HCT116 (cell line): ENCODE measurements at regions not wholly inside any gene's neighbourhood (a gene's known extent, or its start where the extent isn't known, plus 50 kb on each side); places are given as distances from the start of the nearest gene placed in this dataset.

Experiments
- ATAC-seq: fragments of 200-7000 bp; cut with Tn5 transposase; 2 replicates; pipeline ENCODE4 v1.9.1; 2020; ENCODE audit warnings: mild to moderate bottlenecking, moderate library complexity
- BruUV-seq: library from RNA; stranded (reverse); fragments of 400-500 nt; replicated peaks from 2 replicates; lab custom pipeline; 2021; lab: Mats Ljungman, UMichigan
- CTCF ChIA-PET: fragments of 300-600 bp; sonication (Branson Sonifier 250); formaldehyde crosslinking; loops from one replicate; lab custom pipeline; 2021; ENCODE audit warnings: antibody characterized with exemption; lab: Charles Lee
- POLR2A ChIA-PET: fragments of 300-600, 350-600 bp; sonication (Branson Sonifier 250); formaldehyde crosslinking; loops from one replicate; lab custom pipeline; 2021; ENCODE audit warnings: antibody characterized with exemption; lab: Charles Lee
- RAD21 ChIA-PET, 2 experiments: fragments of 300-600 bp; sonication (Branson Sonifier 250); formaldehyde crosslinking; loops; one replicate each; lab custom pipeline; 2023; ENCODE audit warnings: low total read pairs in 2 of 2; ENCODE audit not compliant: uncharacterized antibody in 2 of 2, unreplicated experiment in 2 of 2, low non-redundant PET in 1 of 2; lab: Charles Lee
- DNase-seq: peaks from one replicate; pipeline ENCODE4 v3.0.0-alpha.2; 2010; ENCODE audit warnings: low read depth, low spot score
- H2AFZ ChIP-seq: fragments of 200-600 bp; shearing (Covaris generic), sonication (generic); 2 replicates; pipeline ENCODE4 v1.6.1; 2017; ENCODE audit warnings: low read depth, mixed run types, mixed read lengths, antibody characterized with exemption, low read length; ENCODE audit not compliant: poor library complexity, severe bottlenecking
- H3K27ac ChIP-seq: 2 replicates; pipeline ENCODE4 v1.5.1; 2012; ENCODE audit warnings: low read depth, low read length
- H3K27me3 ChIP-seq: fragments of 200-600 bp; sonication (generic); 2 replicates; pipeline ENCODE4 v1.6.1; 2016; ENCODE audit warnings: mixed run types, low read length, mixed read lengths; ENCODE audit not compliant: insufficient read depth
- H3K36me3 ChIP-seq, 2 experiments: fragments of 200-500 bp in 1 of 2; fragments of 200-600 bp in 1 of 2; sonication (Bioruptor generic) in 1 of 2; sonication (generic) in 1 of 2; 2 replicates each; pipeline versions ENCODE4 v1.5.1 to v1.6.1; 2014 to 2016; ENCODE audit warnings: low read length in 2 of 2, inconsistent platforms in 1 of 2, mixed read lengths in 1 of 2, mixed run types in 1 of 2; ENCODE audit not compliant: insufficient read depth in 2 of 2, control insufficient read depth in 1 of 2
- H3K4me1 ChIP-seq, 2 experiments: fragments of 200-600 bp in 1 of 2; sonication (generic) in 1 of 2; 2 replicates each; pipeline versions ENCODE4 v1.5.1 to v1.6.1; 2012 to 2017; ENCODE audit warnings: low read length in 2 of 2, inconsistent platforms in 1 of 2, mild to moderate bottlenecking in 1 of 2, mixed read lengths in 1 of 2, mixed run types in 1 of 2, moderate library complexity in 1 of 2; ENCODE audit not compliant: insufficient read depth in 2 of 2, control insufficient read depth in 1 of 2
- H3K4me2 ChIP-seq: fragments of 200-600 bp; sonication (generic); 2 replicates; pipeline ENCODE4 v1.6.1; 2017; ENCODE audit warnings: mixed run types, low read length, mixed read lengths
- H3K4me3 ChIP-seq, 2 experiments: fragments of 200-600 bp in 1 of 2; sonication (generic) in 1 of 2; replicated peaks in 1 of 2; 2 replicates each; pipeline ENCODE4 v1.5.1; 2011 to 2016; ENCODE audit warnings: low read length in 2 of 2, control low read depth in 1 of 2, low read depth in 1 of 2, mild to moderate bottlenecking in 1 of 2, mixed read lengths in 1 of 2, mixed run types in 1 of 2
- H3K79me2 ChIP-seq: fragments of 200-600 bp; sonication (generic); 2 replicates; pipeline ENCODE4 v1.6.1; 2017; ENCODE audit warnings: mild to moderate bottlenecking, mixed run types, low read length, moderate library complexity, mixed read lengths; ENCODE audit not compliant: insufficient read depth
- H3K9ac ChIP-seq: fragments of 200-600 bp; sonication (generic); 2 replicates; pipeline ENCODE4 v1.6.1; 2016; ENCODE audit warnings: low read length, mixed read lengths
- H3K9me2 ChIP-seq: fragments of 200-600 bp; sonication (generic), shearing (Covaris generic); 2 replicates; pipeline ENCODE4 v1.6.1; 2017; ENCODE audit warnings: mixed run types, mild to moderate bottlenecking, moderate library complexity; ENCODE audit not compliant: insufficient read depth
- H3K9me3 ChIP-seq, 2 experiments: fragments of 200-500 bp in 1 of 2; fragments of 200-600 bp in 1 of 2; sonication (Bioruptor generic) in 1 of 2; sonication (generic) in 1 of 2; 2 replicates each; pipeline ENCODE4 v1.6.1; 2014 to 2017; ENCODE audit warnings: low read length in 2 of 2, mixed read lengths in 2 of 2, inconsistent platforms in 1 of 2, low read depth in 1 of 2, mild to moderate bottlenecking in 1 of 2, mixed run types in 1 of 2, moderate library complexity in 1 of 2; ENCODE audit not compliant: control insufficient read depth in 1 of 2, insufficient read depth in 1 of 2
- H4K20me1 ChIP-seq: fragments of 200-600 bp; sonication (generic), shearing (Covaris generic); 2 replicates; pipeline ENCODE4 v1.6.1; 2017; ENCODE audit warnings: mixed run types, mild to moderate bottlenecking, moderate library complexity; ENCODE audit not compliant: insufficient read depth
- CBX3 ChIP-seq: IDR thresholded peaks from 2 replicates; pipeline ENCODE4 v1.6.1; 2012; ENCODE audit warnings: low read depth
- CTCF ChIP-seq, 3 experiments: fragments of 200-600 bp in 1 of 3; sonication (generic) in 1 of 3; IDR thresholded peaks in 2 of 3; conservative IDR thresholded peaks in 1 of 3; 2 replicates each; pipeline ENCODE4 v1.5.1; 2012 to 2017; ENCODE audit warnings: low read depth in 2 of 3, low read length in 2 of 3, antibody characterized with exemption in 1 of 3, borderline replicate concordance in 1 of 3, control low read depth in 1 of 3, mild to moderate bottlenecking in 1 of 3, mixed read lengths in 1 of 3, mixed run types in 1 of 3, moderate library complexity in 1 of 3; ENCODE audit not compliant: insufficient read depth in 1 of 3
- ELF1 ChIP-seq: IDR thresholded peaks from 2 replicates; pipeline ENCODE4 v1.6.1; 2012; ENCODE audit warnings: low read depth, borderline replicate concordance
- EZH2phosphoT487 ChIP-seq: fragments of 200-600 bp; IDR thresholded peaks from 2 replicates; pipeline ENCODE4 v1.6.1; 2018; ENCODE audit warnings: antibody characterized with exemption, borderline replicate concordance
- FOSL1 ChIP-seq: IDR thresholded peaks from 2 replicates; pipeline ENCODE4 v1.6.1; 2012; ENCODE audit warnings: low read depth
- JUND ChIP-seq: IDR thresholded peaks from 2 replicates; pipeline ENCODE4 v1.6.1; 2012
- POLR2A ChIP-seq: IDR thresholded peaks from 2 replicates; pipeline ENCODE4 v1.7.0; 2011; ENCODE audit warnings: borderline replicate concordance; ENCODE audit not compliant: insufficient read depth, insufficient read length; ENCODE audit errors: extremely low read depth
- POLR2AphosphoS5 ChIP-seq: IDR thresholded peaks from 2 replicates; pipeline ENCODE4 v1.6.1; 2011; ENCODE audit warnings: mild to moderate bottlenecking, low read depth, low read length, moderate library complexity
- RAD21 ChIP-seq: IDR thresholded peaks from 2 replicates; pipeline ENCODE4 v1.6.1; 2012; ENCODE audit warnings: low read depth, mild to moderate bottlenecking
- REST ChIP-seq: IDR thresholded peaks from 2 replicates; pipeline ENCODE4 v1.6.1; 2012; ENCODE audit warnings: low read depth
- SP1 ChIP-seq: IDR thresholded peaks from 2 replicates; pipeline ENCODE4 v1.6.1; 2012; ENCODE audit warnings: low read depth
- SRF ChIP-seq: IDR thresholded peaks from 2 replicates; pipeline ENCODE4 v1.6.1; 2012; ENCODE audit warnings: low read depth
- TCF7L2 ChIP-seq: IDR thresholded peaks from 2 replicates; pipeline ENCODE4 v1.7.0; 2011; ENCODE audit warnings: borderline replicate concordance, inconsistent platforms; ENCODE audit not compliant: insufficient read depth, insufficient read length; ENCODE audit errors: extremely low read depth
- YY1 ChIP-seq: IDR thresholded peaks from 2 replicates; pipeline ENCODE4 v1.6.1; 2011; ENCODE audit warnings: low read length, low read depth, moderate library complexity, mild to moderate bottlenecking; ENCODE audit not compliant: insufficient replicate concordance; ENCODE audit errors: extremely low read depth
- ZFX ChIP-seq: fragments of 450-650 bp; IDR thresholded peaks from 2 replicates; pipeline ENCODE4 v1.6.1; 2017
- ZNF274 ChIP-seq: fragments of 200-500 bp; sonication (Bioruptor generic); IDR thresholded peaks from 2 replicates; pipeline ENCODE4 v1.6.1; 2014; ENCODE audit warnings: mild to moderate bottlenecking, low read depth, low read length, inconsistent platforms
- intact Hi-C: fragments of 100-400 bp; cut with micrococcal nuclease; formaldehyde crosslinking; loops from 2 replicates; pipeline ENCODE4 v1.10.0; 2022

GRCh38 chr9:78813602-78814180 is 516.8 kb downstream of the PSAT1 start:
- no peak for TF ChIP-seq ZNF274
- no peak for TF ChIP-seq JUND
- no peak for TF ChIP-seq CTCF (IDR thresholded peaks at IDR 0.05 in 2 of 3, conservative IDR thresholded peaks at IDR 0.05 in 1 of 3; ENCODE audit: borderline replicate concordance in 1 of 3, insufficient read depth in 1 of 3, low read depth in 2 of 3, low read length in 2 of 3)
- TF ChIP-seq RAD21: no peak
- no peak for TF ChIP-seq ELF1
- no peak for TF ChIP-seq YY1
- TF ChIP-seq REST: no peak
- no peak for TF ChIP-seq ZFX
- no peak for TF ChIP-seq EZH2phosphoT487
- TF ChIP-seq POLR2A: no peak
- no peak for TF ChIP-seq SP1
- no peak for TF ChIP-seq TCF7L2
- no peak for TF ChIP-seq CBX3
- no peak for TF ChIP-seq SRF
- no peak for TF ChIP-seq FOSL1
- TF ChIP-seq POLR2AphosphoS5: no peak
- RAD21 ChIA-PET: no interaction called here

More at GRCh38 chr9:78813602-78814180, 516.8 kb downstream of the PSAT1 start:
- H3K27ac ChIP-seq: no peak overlapping the region
- H3K4me1 ChIP-seq: no peaks in the 10 kb centered on the region
- no peak overlapping the region for H3K4me3 ChIP-seq
- no peak for ATAC-seq
- ChIA-PET POLR2A (no interaction called here), CTCF (no interaction called here)
- DNase-seq: no peak
- H3K27me3 ChIP-seq: no peaks in the 10 kb centered on the region
- H2AFZ ChIP-seq: no peak overlapping the region
- no peaks in the 10 kb centered on the region for H3K9me2 ChIP-seq
- H3K36me3 ChIP-seq: no peaks in the 10 kb centered on the region
- no peaks in the 10 kb centered on the region for H3K9me3 ChIP-seq
- no peak overlapping the region for H3K9ac ChIP-seq
- no peaks in the 10 kb centered on the region for H4K20me1 ChIP-seq
- intact Hi-C loops: no loop called here
- no TSS peak for BruUV-seq
- H3K79me2 ChIP-seq: no peaks in the 10 kb centered on the region
- no peak overlapping the region for H3K4me2 ChIP-seq
